KOPT-K1 (cell line): ENCODE measurements at regions not wholly inside any gene's neighbourhood (a gene's known extent, or its start where the extent isn't known, plus 50 kb on each side); places are given as distances from the start of the nearest gene placed in this dataset.
"Not testable (repeated sequence)": the region's sequence is repeated elsewhere in the genome, so short reads cannot be mapped to it uniquely, and the experiment has no call there.

Source experiments
- H3K27ac ChIP-seq: fragments of 200-600 bp; sonication (generic); 2 replicates; pipeline ENCODE4 v1.5.1; 2016; ENCODE audit warnings: antibody characterized with exemption, mild to moderate bottlenecking, low read depth, low read length; ENCODE audit not compliant: poor library complexity, severe bottlenecking
- H3K36me3 ChIP-seq: fragments of 200-600 bp; sonication (generic); 2 replicates; pipeline ENCODE4 v1.5.1; 2017; ENCODE audit warnings: antibody characterized with exemption, mild to moderate bottlenecking, low read length, moderate library complexity; ENCODE audit not compliant: insufficient read depth
- H3K9me3 ChIP-seq: fragments of 200-600 bp; sonication (generic); 2 replicates; pipeline ENCODE4 v1.5.1; 2017; ENCODE audit warnings: antibody characterized with exemption, low read length, mild to moderate bottlenecking; ENCODE audit not compliant: insufficient read depth, poor library complexity, severe bottlenecking

GRCh38 chr13:99760456-99760855 is 211.1 kb downstream of the ZIC5 start:
- H3K9me3 ChIP-seq, result peaks cover 14% of the 10 kb centered on the region
- no peaks in the 10 kb centered on the region for H3K36me3 ChIP-seq
- H3K27ac ChIP-seq, result no peak overlapping the region

- H3K9me3 ChIP-seq, result peaks cover 5% of the 10 kb centered on the region
- H3K36me3 ChIP-seq, result no peaks in the 10 kb centered on the region
- H3K27ac ChIP-seq, result no peak overlapping the region
Observed at GRCh38 chr13:99759163-99759552, 212.4 kb downstream of the ZIC5 start.

- H3K27ac ChIP-seq, result no peak overlapping the region
- no peaks in the 10 kb centered on the region for H3K36me3 ChIP-seq
- H3K9me3 ChIP-seq, result peaks cover 5% of the 10 kb centered on the region
Observed at GRCh38 chr13:99758460-99759162, 213.0 kb downstream of the ZIC5 start.

DNA sequence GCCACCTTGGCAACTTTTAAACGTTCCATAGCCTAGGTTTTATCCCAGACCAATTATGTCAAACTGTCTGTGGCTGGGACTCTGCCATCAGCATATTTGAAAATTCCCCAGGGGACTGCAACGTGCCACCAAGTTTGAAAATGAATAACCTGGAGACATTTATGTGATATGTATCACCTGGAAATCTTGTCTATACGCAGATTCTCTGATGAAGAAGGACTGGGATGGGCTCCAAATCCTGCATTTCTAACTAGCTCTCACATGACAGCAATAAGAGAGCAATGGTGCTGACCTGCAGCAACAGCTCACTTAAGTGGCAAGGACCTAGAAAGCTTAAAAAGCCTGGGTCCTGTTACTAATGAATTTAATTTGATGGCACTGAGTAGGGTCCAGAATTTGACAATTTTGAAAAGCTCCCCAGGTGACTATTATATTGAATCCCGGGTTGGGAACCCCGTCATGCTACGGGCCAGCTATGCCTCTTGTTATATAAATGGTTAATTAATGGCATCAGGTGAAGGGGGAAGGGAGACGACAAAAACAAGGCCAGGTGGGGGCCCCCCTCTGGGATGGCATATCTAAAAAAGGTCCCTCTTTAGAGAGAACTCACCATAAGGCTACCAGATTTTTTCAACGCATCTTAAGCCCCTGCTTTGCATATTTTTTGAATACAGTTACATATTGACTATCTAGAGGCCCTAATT is 213.7 kb downstream of the ZIC5 start:
- Histone ChIP-seq H3K36me3 (no peaks in the 10 kb centered on the region), H3K27ac (no peak overlapping the region), H3K9me3 (peaks cover 5% of the 10 kb centered on the region)

GRCh38 chr13:99756281-99756680 is 215.3 kb downstream of the ZIC5 start:
- Histone ChIP-seq H3K9me3 (peaks cover 5% of the 10 kb centered on the region), H3K27ac (no peak overlapping the region), H3K36me3 (no peaks in the 10 kb centered on the region)

GRCh38 chr13:99754750-99755149 is 216.8 kb downstream of the ZIC5 start:
- H3K36me3 ChIP-seq, H3K9me3 ChIP-seq: not testable (repeated sequence)

DNA sequence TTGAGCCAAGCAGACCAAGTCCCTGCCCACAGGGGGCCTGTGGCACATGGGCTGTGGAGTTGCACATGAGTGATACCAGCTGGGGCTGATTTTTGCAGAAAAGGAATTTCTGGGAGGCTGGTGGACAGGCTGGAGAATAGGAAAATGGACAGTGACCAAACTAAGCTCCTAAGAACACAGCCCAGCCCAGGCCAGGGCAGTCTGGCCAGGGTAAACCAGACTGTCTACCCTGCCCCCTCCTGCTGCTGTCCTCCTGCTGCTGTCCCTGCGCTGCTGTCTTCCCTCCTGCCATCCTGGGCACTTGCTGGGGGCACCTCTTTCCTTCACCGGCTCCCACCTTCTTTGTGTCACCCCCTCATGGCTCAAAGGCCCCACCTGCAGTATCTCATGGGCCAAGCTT is 219.2 kb downstream of the ZIC5 start:
- H3K36me3 ChIP-seq, result no peaks in the 10 kb centered on the region
- H3K9me3 ChIP-seq, result no peaks in the 10 kb centered on the region
- H3K27ac ChIP-seq, result no peak overlapping the region

More at GRCh38 chr13:99754750-99755149, 216.8 kb downstream of the ZIC5 start:
- not testable (repeated sequence) for H3K27ac ChIP-seq

GRCh38 chr13:99751517-99752199 is 219.9 kb downstream of the ZIC5 start:
- no peaks in the 10 kb centered on the region for H3K9me3 ChIP-seq
- no peak overlapping the region for H3K27ac ChIP-seq
- no peaks in the 10 kb centered on the region for H3K36me3 ChIP-seq

DNA sequence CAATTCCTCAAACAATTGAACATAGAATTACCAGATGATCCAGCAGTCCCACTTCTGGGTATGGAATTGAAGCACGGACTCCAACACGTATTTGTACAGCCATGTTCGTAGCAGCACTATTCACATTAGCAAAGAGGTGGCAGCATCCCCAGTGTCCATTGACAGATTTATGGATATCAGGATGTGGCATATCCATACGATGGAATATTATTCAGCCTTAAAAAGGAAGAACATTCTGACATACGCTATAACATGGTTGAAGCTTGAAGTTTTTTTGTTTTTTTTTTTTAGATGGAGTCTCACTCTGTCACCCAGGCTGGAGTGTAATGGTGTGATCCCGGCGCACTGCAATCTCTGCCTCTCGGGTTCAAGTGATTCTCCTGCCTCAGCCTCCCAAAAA is 220.6 kb downstream of the ZIC5 start:
- no peaks in the 10 kb centered on the region for H3K9me3 ChIP-seq
- H3K36me3 ChIP-seq, result no peaks in the 10 kb centered on the region

DNA sequence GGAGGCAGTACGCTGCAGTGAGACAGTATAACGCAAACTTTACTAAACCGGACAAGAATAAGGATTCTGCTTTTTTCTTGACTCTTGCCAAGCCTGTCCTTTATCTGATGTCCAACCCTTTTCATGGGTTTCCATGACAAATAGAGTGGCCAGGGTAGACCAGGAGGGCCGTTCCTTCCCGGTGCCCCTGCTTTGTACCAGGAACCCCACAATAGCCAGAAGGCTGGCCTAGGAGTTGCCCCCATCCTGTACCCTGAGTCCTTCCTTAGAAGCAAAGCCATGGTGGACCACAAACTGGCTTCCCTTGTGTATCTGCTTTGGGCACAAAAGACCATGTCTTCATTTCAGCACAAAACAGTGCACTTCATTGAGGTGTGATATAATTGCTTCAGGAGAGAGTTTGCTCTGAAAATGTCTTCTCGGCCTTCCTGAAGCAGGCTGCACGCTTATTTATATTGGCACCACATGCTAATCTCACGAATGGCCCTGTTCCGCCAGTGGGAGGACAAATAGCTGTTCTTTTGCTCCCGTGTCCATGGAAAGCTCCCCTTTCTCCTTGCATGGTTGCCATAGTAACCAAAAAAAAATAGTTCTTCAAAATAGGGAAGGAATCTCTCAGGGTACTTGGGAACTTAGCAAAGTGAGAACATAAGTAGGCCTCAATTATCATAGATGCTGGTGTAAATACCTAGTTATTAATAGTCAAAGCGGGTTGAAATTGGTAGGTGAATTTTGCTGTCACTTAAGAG is 222.1 kb downstream of the ZIC5 start:
- no peaks in the 10 kb centered on the region for H3K36me3 ChIP-seq
- H3K9me3 ChIP-seq, result no peaks in the 10 kb centered on the region
- H3K27ac ChIP-seq, result no peak overlapping the region

More for the DNA sequence above, 220.6 kb downstream of the ZIC5 start:
- H3K27ac ChIP-seq, result no peak overlapping the region

DNA sequence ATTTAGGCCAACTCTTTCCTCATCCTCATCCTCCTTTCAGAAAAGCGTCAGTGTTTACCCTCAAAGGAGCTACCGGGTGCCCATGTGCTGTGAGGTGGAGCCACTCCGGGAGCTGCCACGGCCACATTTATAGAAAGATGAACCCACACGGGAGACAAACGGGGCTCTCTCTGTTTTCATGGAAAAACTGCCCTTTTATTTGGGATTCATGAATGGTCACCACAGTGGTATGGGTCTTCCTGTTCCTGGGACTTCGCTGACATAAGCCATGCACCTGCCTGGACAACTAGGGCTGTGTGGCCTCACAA is 224.2 kb downstream of the ZIC5 start:
- no peaks in the 10 kb centered on the region for H3K36me3 ChIP-seq
- H3K9me3 ChIP-seq, result no peaks in the 10 kb centered on the region
- no peak overlapping the region for H3K27ac ChIP-seq

DNA sequence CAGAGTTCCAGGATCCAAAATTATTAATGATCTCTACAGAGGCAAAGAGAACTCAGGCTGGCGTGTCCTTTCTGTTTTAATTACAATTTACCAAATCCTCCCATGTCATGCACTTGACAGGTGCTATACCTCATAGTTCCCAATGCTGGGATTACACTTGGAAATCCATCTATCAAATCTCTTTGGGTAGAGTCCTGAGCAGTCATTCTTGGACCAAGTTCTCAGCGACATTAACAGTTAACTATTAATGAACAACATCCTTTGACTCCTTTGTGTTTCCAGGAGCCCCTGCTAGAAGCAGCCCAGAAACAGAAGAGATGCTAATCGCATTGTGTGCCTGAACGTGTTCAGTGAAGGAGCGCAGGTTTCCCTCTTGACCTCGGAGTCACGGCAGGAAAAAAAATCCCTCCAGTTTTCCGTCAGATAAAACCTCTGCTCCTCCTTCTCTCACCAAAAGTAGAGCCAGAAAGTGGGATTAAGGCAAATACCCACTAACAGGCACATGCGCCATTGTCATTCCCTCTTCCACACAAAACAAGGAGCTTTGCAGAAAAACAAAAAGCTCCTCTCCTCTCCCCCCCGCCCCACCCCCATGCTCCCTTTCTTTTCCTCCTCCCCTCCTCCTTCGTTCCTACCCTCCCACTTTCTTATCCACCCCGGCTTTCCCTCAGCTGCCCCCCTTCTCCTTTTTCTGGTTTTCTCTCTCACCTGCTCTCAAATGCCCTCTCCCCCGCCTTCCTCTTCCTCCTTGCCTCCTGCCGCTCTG is 224.7 kb downstream of the ZIC5 start:
- H3K27ac ChIP-seq, result no peak overlapping the region
- no peaks in the 10 kb centered on the region for H3K9me3 ChIP-seq
- no peaks in the 10 kb centered on the region for H3K36me3 ChIP-seq

GRCh38 chr13:99743094-99743493 is 228.5 kb downstream of the ZIC5 start:
- Histone ChIP-seq H3K9me3 (no peaks in the 10 kb centered on the region), H3K27ac (no peak overlapping the region), H3K36me3 (no peaks in the 10 kb centered on the region)

DNA sequence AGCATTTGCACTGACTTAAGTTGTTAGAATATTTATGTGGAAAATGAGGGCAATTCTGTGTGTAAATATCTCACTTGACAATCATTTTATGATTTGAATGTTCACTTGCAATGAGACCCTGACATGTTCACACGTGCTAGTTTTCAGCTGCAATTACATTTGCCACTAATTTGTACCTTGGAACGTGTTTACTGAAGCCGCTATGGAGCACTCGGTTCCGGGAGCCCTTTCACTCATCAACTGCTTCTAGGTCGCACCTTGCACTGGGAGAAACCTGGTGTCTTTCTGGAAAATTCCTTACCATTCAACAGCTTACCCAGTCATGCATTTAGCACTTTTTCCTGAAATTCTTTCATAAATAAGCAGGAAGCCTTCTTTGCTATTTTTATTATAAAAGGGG is 229.6 kb downstream of the ZIC5 start:
- Histone ChIP-seq H3K36me3 (no peaks in the 10 kb centered on the region), H3K27ac (no peak overlapping the region), H3K9me3 (no peaks in the 10 kb centered on the region)
